BE2C (cell line): ENCODE measurements at regions not wholly inside any gene's neighbourhood (a gene's known extent, or its start where the extent isn't known, plus 50 kb on each side); places are given as distances from the start of the nearest gene placed in this dataset.

Experiments
- DNase-seq: peaks from one replicate; pipeline ENCODE4 v3.0.0-alpha.2; 2020
- H3K27me3 ChIP-seq: fragments of 250-450 bp; sonication (Bioruptor Pico); 2 replicates; pipeline ENCODE4 v1.5.1; 2020; ENCODE audit warnings: mild to moderate bottlenecking
- H3K36me3 ChIP-seq: fragments of 250-450 bp; sonication (Bioruptor Pico); 2 replicates; pipeline ENCODE4 v1.5.1; 2020; ENCODE audit warnings: mild to moderate bottlenecking
- H3K4me1 ChIP-seq: fragments of 250-450 bp; sonication (Bioruptor Pico); 2 replicates; pipeline ENCODE4 v1.5.1; 2020
- H3K4me3 ChIP-seq: 2 replicates; pipeline ENCODE4 v1.5.1; 2011; ENCODE audit warnings: low read depth, low read length
- H3K9me3 ChIP-seq: fragments of 250-450 bp; sonication (Bioruptor Pico); 2 replicates; pipeline ENCODE4 v1.5.1; 2020
- CTCF ChIP-seq: IDR thresholded peaks from 2 replicates; pipeline ENCODE4 v1.5.1; 2012; ENCODE audit warnings: mild to moderate bottlenecking, low read depth, low read length

GRCh38 chrX:40933132-40933705, 152.0 kb upstream of the USP9X start:
- no peaks in the 10 kb centered on the region for H3K9me3 ChIP-seq
- TF ChIP-seq CTCF: no peak
- no peaks in the 10 kb centered on the region for H3K27me3 ChIP-seq
- no peaks in the 10 kb centered on the region for H3K4me1 ChIP-seq
- H3K36me3 ChIP-seq: no peaks in the 10 kb centered on the region
- no peak for DNase-seq
- peak overlapping the region; percentile 26; the same call in 1 of the 2 replicates for H3K4me3 ChIP-seq

- TF ChIP-seq CTCF: no peak
- H3K4me3 ChIP-seq: peak overlapping the region; percentile 26; the same call in 1 of the 2 replicates
- H3K4me1 ChIP-seq: no peaks in the 10 kb centered on the region
- H3K27me3 ChIP-seq: no peaks in the 10 kb centered on the region
- DNase-seq: no peak
- H3K9me3 ChIP-seq: no peaks in the 10 kb centered on the region
- H3K36me3 ChIP-seq: no peaks in the 10 kb centered on the region
These were observed 151.4 kb upstream of the USP9X start for GRCh38 chrX:40933706-40934425.

GRCh38 chrX:40936827-40937226, 148.4 kb upstream of the USP9X start:
- Histone ChIP-seq H3K36me3 (no peaks in the 10 kb centered on the region), H3K27me3 (no peaks in the 10 kb centered on the region), H3K9me3 (no peaks in the 10 kb centered on the region), H3K4me1 (no peaks in the 10 kb centered on the region), H3K4me3 (no peak overlapping the region)
- TF ChIP-seq CTCF: no peak
- DNase-seq: no peak

GRCh38 chrX:40938423-40938822, 146.8 kb upstream of the USP9X start:
- H3K9me3 ChIP-seq: no peaks in the 10 kb centered on the region
- DNase-seq: no peak
- no peaks in the 10 kb centered on the region for H3K4me1 ChIP-seq
- no peak for TF ChIP-seq CTCF
- no peak overlapping the region for H3K4me3 ChIP-seq
- no peaks in the 10 kb centered on the region for H3K36me3 ChIP-seq
- no peaks in the 10 kb centered on the region for H3K27me3 ChIP-seq

- no peaks in the 10 kb centered on the region for H3K36me3 ChIP-seq
- DNase-seq: no peak
- H3K27me3 ChIP-seq: no peaks in the 10 kb centered on the region
- no peak overlapping the region for H3K4me3 ChIP-seq
- no peaks in the 10 kb centered on the region for H3K4me1 ChIP-seq
- TF ChIP-seq CTCF: no peak
- no peaks in the 10 kb centered on the region for H3K9me3 ChIP-seq
These were observed 142.1 kb upstream of the USP9X start for GRCh38 chrX:40943093-40943641.

- no peak for DNase-seq
- Histone ChIP-seq H3K4me1 (no peaks in the 10 kb centered on the region), H3K36me3 (no peaks in the 10 kb centered on the region), H3K27me3 (no peaks in the 10 kb centered on the region), H3K9me3 (no peaks in the 10 kb centered on the region), H3K4me3 (no peak overlapping the region)
- TF ChIP-seq CTCF: no peak
These were observed 139.9 kb upstream of the USP9X start for GRCh38 chrX:40945361-40945713.
